ENCODE measurements at regions not wholly inside any gene's neighbourhood (a gene's known extent, or its start where the extent isn't known, plus 50 kb on each side); places are given as distances from the start of the nearest gene placed in this dataset.

- H3K27me3 Mint-ChIP-seq, result no peaks in the 10 kb centered on the region
- ATAC-seq (ENCODE audit: low read depth in 2 of 2) (no peak), DNase-seq (no peak)
- H3K4me1 Mint-ChIP-seq, result no peaks in the 10 kb centered on the region
- no peaks in the 10 kb centered on the region for H3K4me1 ChIP-seq (ENCODE audit: control insufficient read depth, insufficient read depth, low read length, poor library complexity, severe bottlenecking)
- no peaks in the 10 kb centered on the region for H3K9me3 ChIP-seq (ENCODE audit: control insufficient read depth in 2 of 2, low read length in 2 of 2)
- no peak overlapping the region for H3K27ac ChIP-seq (ENCODE audit: insufficient read depth, low read length, poor library complexity, severe bottlenecking)
- H3K4me3 ChIP-seq (ENCODE audit: low read depth, low read length), result no peak overlapping the region
- peaks cover 0 to 7% (median 1%) of the 10 kb centered on the region in 7 donors for H3K9me3 Mint-ChIP-seq
- no peaks in the 10 kb centered on the region for H3K27me3 ChIP-seq (ENCODE audit: control insufficient read depth, insufficient read depth, low read length)
- no peaks in the 10 kb centered on the region for H3K36me3 Mint-ChIP-seq
- no peak overlapping the region for H3K27ac Mint-ChIP-seq
- no peaks in the 10 kb centered on the region for H3K36me3 ChIP-seq (ENCODE audit: control insufficient read depth, insufficient read depth, low read length)
- H3K4me3 Mint-ChIP-seq, result no peak overlapping the region
Observed at GRCh38 chrX:82591421-82591820, 916.7 kb upstream of the POU3F4 start.

GRCh38 chrX:82626978-82627377, 881.1 kb upstream of the POU3F4 start:
- H3K9me3 ChIP-seq (ENCODE audit: control insufficient read depth in 2 of 2, low read length in 2 of 2), result no peaks in the 10 kb centered on the region
- Mint-ChIP-seq H3K27ac (no peak overlapping the region), H3K4me1 (no peaks in the 10 kb centered on the region), H3K27me3 (no peaks in the 10 kb centered on the region), H3K9me3 (peaks cover 0 to 9% (median 1%) of the 10 kb centered on the region in 7 donors), H3K4me3 (no peak overlapping the region), H3K36me3 (no peaks in the 10 kb centered on the region)
- no peak overlapping the region for H3K27ac ChIP-seq (ENCODE audit: insufficient read depth, low read length, poor library complexity, severe bottlenecking)
- no peaks in the 10 kb centered on the region for H3K27me3 ChIP-seq (ENCODE audit: control insufficient read depth, insufficient read depth, low read length)
- no peak for DNase-seq
- no peak for ATAC-seq (ENCODE audit: low read depth in 2 of 2)
- H3K4me1 ChIP-seq (ENCODE audit: control insufficient read depth, insufficient read depth, low read length, poor library complexity, severe bottlenecking), result no peaks in the 10 kb centered on the region
- no peaks in the 10 kb centered on the region for H3K36me3 ChIP-seq (ENCODE audit: control insufficient read depth, insufficient read depth, low read length)
- H3K4me3 ChIP-seq (ENCODE audit: low read depth, low read length), result no peak overlapping the region

- peaks cover 0 to 9% (median 1%) of the 10 kb centered on the region in 7 donors for H3K9me3 Mint-ChIP-seq
- no peaks in the 10 kb centered on the region for H3K4me1 ChIP-seq (ENCODE audit: control insufficient read depth, insufficient read depth, low read length, poor library complexity, severe bottlenecking)
- ATAC-seq (ENCODE audit: low read depth in 2 of 2), result no peak
- no peaks in the 10 kb centered on the region for H3K36me3 Mint-ChIP-seq
- H3K36me3 ChIP-seq (ENCODE audit: control insufficient read depth, insufficient read depth, low read length), result no peaks in the 10 kb centered on the region
- DNase-seq, result no peak
- no peak overlapping the region for H3K27ac Mint-ChIP-seq
- no peak overlapping the region for H3K4me3 ChIP-seq (ENCODE audit: low read depth, low read length)
- H3K27me3 ChIP-seq (ENCODE audit: control insufficient read depth, insufficient read depth, low read length), result no peaks in the 10 kb centered on the region
- no peak overlapping the region for H3K4me3 Mint-ChIP-seq
- no peaks in the 10 kb centered on the region for H3K9me3 ChIP-seq (ENCODE audit: control insufficient read depth in 2 of 2, low read length in 2 of 2)
- no peak overlapping the region for H3K27ac ChIP-seq (ENCODE audit: insufficient read depth, low read length, poor library complexity, severe bottlenecking)
- H3K4me1 Mint-ChIP-seq, result no peaks in the 10 kb centered on the region
- H3K27me3 Mint-ChIP-seq, result no peaks in the 10 kb centered on the region
Observed at GRCh38 chrX:82627568-82627967, 880.5 kb upstream of the POU3F4 start.

GRCh38 chrX:82648062-82648461, 860.0 kb upstream of the POU3F4 start:
- DNase-seq (no peak), ATAC-seq (ENCODE audit: low read depth in 2 of 2) (no peak)
- no peaks in the 10 kb centered on the region for H3K4me1 Mint-ChIP-seq
- H3K4me3 ChIP-seq (ENCODE audit: low read depth, low read length), result no peak overlapping the region
- H3K9me3 ChIP-seq (ENCODE audit: control insufficient read depth in 2 of 2, low read length in 2 of 2), result no peaks in the 10 kb centered on the region
- no peak overlapping the region for H3K27ac Mint-ChIP-seq
- H3K36me3 Mint-ChIP-seq, result no peaks in the 10 kb centered on the region
- H3K36me3 ChIP-seq (ENCODE audit: control insufficient read depth, insufficient read depth, low read length), result no peaks in the 10 kb centered on the region
- no peaks in the 10 kb centered on the region for H3K27me3 Mint-ChIP-seq
- peaks cover 0 to 8% (median 3%) of the 10 kb centered on the region in 7 donors for H3K9me3 Mint-ChIP-seq
- H3K4me3 Mint-ChIP-seq, result no peak overlapping the region
- no peaks in the 10 kb centered on the region for H3K27me3 ChIP-seq (ENCODE audit: control insufficient read depth, insufficient read depth, low read length)
- no peaks in the 10 kb centered on the region for H3K4me1 ChIP-seq (ENCODE audit: control insufficient read depth, insufficient read depth, low read length, poor library complexity, severe bottlenecking)
- no peak overlapping the region for H3K27ac ChIP-seq (ENCODE audit: insufficient read depth, low read length, poor library complexity, severe bottlenecking)

- Histone ChIP-seq H3K4me1 (ENCODE audit: control insufficient read depth, insufficient read depth, low read length, poor library complexity, severe bottlenecking) (no peaks in the 10 kb centered on the region), H3K4me3 (ENCODE audit: low read depth, low read length) (no peak overlapping the region), H3K9me3 (ENCODE audit: control insufficient read depth in 2 of 2, low read length in 2 of 2) (no peaks in the 10 kb centered on the region), H3K27ac (ENCODE audit: insufficient read depth, low read length, poor library complexity, severe bottlenecking) (no peak overlapping the region), H3K27me3 (ENCODE audit: control insufficient read depth, insufficient read depth, low read length) (no peaks in the 10 kb centered on the region), H3K36me3 (ENCODE audit: control insufficient read depth, insufficient read depth, low read length) (no peaks in the 10 kb centered on the region)
- Mint-ChIP-seq H3K4me3 (no peak overlapping the region), H3K36me3 (no peaks in the 10 kb centered on the region), H3K27me3 (no peaks in the 10 kb centered on the region), H3K27ac (no peak overlapping the region), H3K4me1 (no peaks in the 10 kb centered on the region), H3K9me3 (peaks cover 0 to 8% (median 2%) of the 10 kb centered on the region in 7 donors)
- ATAC-seq (ENCODE audit: low read depth in 2 of 2), result no peak
- DNase-seq, result no peak
Observed at GRCh38 chrX:82649645-82650044, 858.4 kb upstream of the POU3F4 start.

GRCh38 chrX:82658492-82658891, 849.6 kb upstream of the POU3F4 start:
- Mint-ChIP-seq H3K27ac (no peak overlapping the region), H3K9me3 (peaks cover 0 to 3% (median 0%) of the 10 kb centered on the region in 7 donors)

GRCh38 chrX:82666355-82666754, 841.7 kb upstream of the POU3F4 start:
- Mint-ChIP-seq H3K4me1 (no peaks in the 10 kb centered on the region), H3K36me3 (no peaks in the 10 kb centered on the region), H3K27me3 (no peaks in the 10 kb centered on the region), H3K27ac (no peak overlapping the region), H3K9me3 (peaks cover 0 to 4% (median 0%) of the 10 kb centered on the region in 7 donors), H3K4me3 (no peak overlapping the region)
- no peak overlapping the region for H3K4me3 ChIP-seq (ENCODE audit: low read depth, low read length)
- no peaks in the 10 kb centered on the region for H3K27me3 ChIP-seq (ENCODE audit: control insufficient read depth, insufficient read depth, low read length)
- H3K27ac ChIP-seq (ENCODE audit: insufficient read depth, low read length, poor library complexity, severe bottlenecking), result no peak overlapping the region
- DNase-seq (no peak), ATAC-seq (ENCODE audit: low read depth in 2 of 2) (no peak)
- no peaks in the 10 kb centered on the region for H3K4me1 ChIP-seq (ENCODE audit: control insufficient read depth, insufficient read depth, low read length, poor library complexity, severe bottlenecking)
- H3K9me3 ChIP-seq (ENCODE audit: control insufficient read depth in 2 of 2, low read length in 2 of 2), result no peaks in the 10 kb centered on the region
- H3K36me3 ChIP-seq (ENCODE audit: control insufficient read depth, insufficient read depth, low read length), result no peaks in the 10 kb centered on the region

More at GRCh38 chrX:82658492-82658891, 849.6 kb upstream of the POU3F4 start:
- Mint-ChIP-seq H3K4me3 (no peak overlapping the region), H3K36me3 (no peaks in the 10 kb centered on the region), H3K4me1 (no peaks in the 10 kb centered on the region), H3K27me3 (no peaks in the 10 kb centered on the region)
- Histone ChIP-seq H3K27ac (ENCODE audit: insufficient read depth, low read length, poor library complexity, severe bottlenecking) (no peak overlapping the region), H3K27me3 (ENCODE audit: control insufficient read depth, insufficient read depth, low read length) (no peaks in the 10 kb centered on the region), H3K9me3 (ENCODE audit: control insufficient read depth in 2 of 2, low read length in 2 of 2) (no peaks in the 10 kb centered on the region), H3K4me3 (ENCODE audit: low read depth, low read length) (no peak overlapping the region), H3K36me3 (ENCODE audit: control insufficient read depth, insufficient read depth, low read length) (no peaks in the 10 kb centered on the region), H3K4me1 (ENCODE audit: control insufficient read depth, insufficient read depth, low read length, poor library complexity, severe bottlenecking) (no peaks in the 10 kb centered on the region)
- ATAC-seq (ENCODE audit: low read depth in 2 of 2), result no peak
- DNase-seq, result no peak

- ATAC-seq (ENCODE audit: low read depth in 2 of 2) (no peak), DNase-seq (no peak)
- Histone ChIP-seq H3K9me3 (ENCODE audit: control insufficient read depth in 2 of 2, low read length in 2 of 2) (no peaks in the 10 kb centered on the region), H3K27me3 (ENCODE audit: control insufficient read depth, insufficient read depth, low read length) (no peaks in the 10 kb centered on the region), H3K27ac (ENCODE audit: insufficient read depth, low read length, poor library complexity, severe bottlenecking) (no peak overlapping the region), H3K4me1 (ENCODE audit: control insufficient read depth, insufficient read depth, low read length, poor library complexity, severe bottlenecking) (no peaks in the 10 kb centered on the region), H3K36me3 (ENCODE audit: control insufficient read depth, insufficient read depth, low read length) (no peaks in the 10 kb centered on the region), H3K4me3 (ENCODE audit: low read depth, low read length) (no peak overlapping the region)
- Mint-ChIP-seq H3K36me3 (no peaks in the 10 kb centered on the region), H3K27me3 (no peaks in the 10 kb centered on the region), H3K9me3 (peaks cover 0 to 3% (median 0%) of the 10 kb centered on the region in 7 donors), H3K4me1 (no peaks in the 10 kb centered on the region), H3K4me3 (no peak overlapping the region), H3K27ac (no peak overlapping the region)
Observed at GRCh38 chrX:82675104-82675503, 833.0 kb upstream of the POU3F4 start.
